CD4-positive, alpha-beta T cell treated with Interleukin-15 for 4 hours (primary cell): ENCODE measurements at regions not wholly inside any gene's neighbourhood (a gene's known extent, or its start where the extent isn't known, plus 50 kb on each side); places are given as distances from the start of the nearest gene placed in this dataset.
"Not testable (repeated sequence)": the region's sequence is repeated elsewhere in the genome, so short reads cannot be mapped to it uniquely, and the experiment has no call there.

Experiments used
- DNase-seq: peaks from one replicate; pipeline ENCODE4 v3.0.0-alpha.2; 2020; ENCODE audit warnings: low spot score

GRCh38 chr6:16902502-16902901 is 141.2 kb upstream of the ATXN1 start:
- no peak for DNase-seq

GRCh38 chr6:16901782-16902181 is 140.5 kb upstream of the ATXN1 start:
- DNase-seq: no peak

- no peak for DNase-seq
Observed at GRCh38 chr6:16901306-16901705, 140.0 kb upstream of the ATXN1 start.

GRCh38 chr6:16898640-16899396 is 137.6 kb upstream of the ATXN1 start:
- no peak for DNase-seq

- DNase-seq: no peak
Observed at GRCh38 chr6:16897669-16898068, 136.4 kb upstream of the ATXN1 start.

GRCh38 chr6:16894301-16894700 is 133.0 kb upstream of the ATXN1 start:
- DNase-seq: no peak

- DNase-seq: not testable (repeated sequence)
Observed at GRCh38 chr6:16891110-16891509, 129.8 kb upstream of the ATXN1 start.

- no peak for DNase-seq
Observed at GRCh38 chr6:16885411-16886160, 124.3 kb upstream of the ATXN1 start.

GRCh38 chr6:16884526-16884925 is 123.3 kb upstream of the ATXN1 start:
- DNase-seq: no peak

GRCh38 chr6:16883414-16883813 is 122.2 kb upstream of the ATXN1 start:
- DNase-seq: no peak

GRCh38 chr6:16882230-16882629 is 121.0 kb upstream of the ATXN1 start:
- DNase-seq: no peak

GRCh38 chr6:16876852-16877251 is 115.6 kb upstream of the ATXN1 start:
- not testable (repeated sequence) for DNase-seq

GRCh38 chr6:16876201-16876600 is 114.9 kb upstream of the ATXN1 start:
- DNase-seq: no peak

GRCh38 chr6:16873698-16874097 is 112.4 kb upstream of the ATXN1 start:
- no peak for DNase-seq

GRCh38 chr6:16872543-16873235 is 111.4 kb upstream of the ATXN1 start:
- no peak for DNase-seq

GRCh38 chr6:16871047-16871446 is 109.8 kb upstream of the ATXN1 start:
- no peak for DNase-seq

GRCh38 chr6:16868968-16869367 is 107.7 kb upstream of the ATXN1 start:
- no peak for DNase-seq

GRCh38 chr6:16857969-16858592 is 96.8 kb upstream of the ATXN1 start:
- DNase-seq: no peak

GRCh38 chr6:16855460-16855859 is 94.2 kb upstream of the ATXN1 start:
- no peak for DNase-seq

GRCh38 chr6:16854986-16855385 is 93.7 kb upstream of the ATXN1 start:
- no peak for DNase-seq

GRCh38 chr6:16852671-16853070 is 91.4 kb upstream of the ATXN1 start:
- DNase-seq: no peak

GRCh38 chr6:16851758-16852157 is 90.5 kb upstream of the ATXN1 start:
- no peak for DNase-seq
